ENCODE measurements at regions not wholly inside any gene's neighbourhood (a gene's known extent, or its start where the extent isn't known, plus 50 kb on each side); places are given as distances from the start of the nearest gene placed in this dataset.

GRCh38 chr6:9717568-9717967 lies 697.3 kb downstream of the TFAP2A start:
- intact Hi-C loops (cut with DNase I) = no loop called here
- Histone ChIP-seq H3K4me3 (no peak overlapping the region), H3K27me3 (ENCODE audit: low read depth) (no peaks in the 10 kb centered on the region), H3K4me1 (no peaks in the 10 kb centered on the region), H3K27ac (no peak overlapping the region), H3K36me3 (no peaks in the 10 kb centered on the region), H3K9me3 (no peaks in the 10 kb centered on the region)
- ATAC-seq = no peak
- no peak for TF ChIP-seq CTCF (IDR thresholded peaks at IDR 0.05)
- no peak for DNase-seq

DNA sequence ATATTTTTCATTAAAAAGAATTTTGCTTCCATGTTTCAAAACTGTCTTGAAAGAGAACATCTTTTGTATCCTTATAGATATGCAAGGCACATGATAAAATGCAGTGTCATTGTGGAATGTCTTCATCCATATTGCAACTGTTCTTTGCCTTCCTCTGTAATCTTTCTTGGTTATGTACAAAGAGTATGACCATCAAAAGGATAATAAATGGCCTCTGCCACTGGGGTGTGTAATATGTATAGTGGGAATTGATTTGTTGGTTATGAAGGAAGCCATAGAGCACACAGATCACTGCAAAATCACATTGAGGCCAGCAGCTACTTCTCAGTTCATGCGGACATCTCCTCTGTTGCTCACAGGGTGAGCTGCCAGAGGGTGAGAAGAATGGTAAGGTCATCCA lies 703.5 kb downstream of the TFAP2A start:
- ATAC-seq = no peak
- H3K4me3 ChIP-seq = no peak overlapping the region
- no peak for TF ChIP-seq CTCF (IDR thresholded peaks at IDR 0.05)

DNA sequence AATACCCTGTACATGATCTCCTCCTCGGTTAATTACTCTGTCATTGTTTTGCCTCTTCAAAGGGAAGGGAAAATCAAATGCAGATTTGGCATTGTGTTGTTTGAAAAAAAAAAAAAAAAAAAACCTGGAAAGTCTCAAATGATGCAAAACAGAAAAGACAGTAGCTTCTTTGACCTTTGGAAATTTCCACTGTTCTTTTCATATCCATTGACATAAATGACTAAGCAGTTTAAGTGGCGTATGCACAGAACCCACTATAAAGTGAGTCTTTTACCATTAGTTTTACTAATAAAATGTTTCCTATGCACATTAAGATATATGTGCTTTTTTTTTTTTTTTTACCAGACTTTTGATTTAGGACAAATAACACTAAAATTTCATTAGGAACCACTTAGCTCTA lies 704.3 kb downstream of the TFAP2A start:
- no peak for TF ChIP-seq CTCF (IDR thresholded peaks at IDR 0.05)
- intact Hi-C loops (cut with DNase I) = no loop called here

More for the DNA sequence above, 703.5 kb downstream of the TFAP2A start:
- Histone ChIP-seq H3K4me1 (no peaks in the 10 kb centered on the region), H3K27me3 (ENCODE audit: low read depth) (no peaks in the 10 kb centered on the region), H3K9me3 (no peaks in the 10 kb centered on the region), H3K36me3 (no peaks in the 10 kb centered on the region), H3K27ac (no peak overlapping the region)
- intact Hi-C loops (cut with DNase I) = no loop called here
- DNase-seq = no peak

DNA sequence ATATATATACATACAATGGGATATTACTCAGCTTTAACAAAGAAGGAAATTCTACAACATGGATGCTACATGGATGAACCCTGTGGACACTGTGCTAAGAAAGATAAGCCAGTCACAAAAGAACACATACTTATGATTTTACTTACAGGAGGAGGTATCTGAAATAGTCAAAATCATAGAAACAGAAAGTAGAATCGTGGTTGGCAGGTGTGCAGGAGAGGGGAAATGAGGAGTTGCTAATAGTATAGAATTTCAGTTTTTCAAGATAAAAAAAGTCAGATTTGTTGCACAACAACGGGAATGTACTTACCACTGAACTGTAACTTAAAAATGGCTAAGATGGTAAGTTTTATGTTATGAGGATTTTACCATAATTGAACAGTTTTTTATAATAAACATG lies 706.3 kb downstream of the TFAP2A start:
- ATAC-seq (no peak), DNase-seq (no peak)
- Histone ChIP-seq H3K27me3 (ENCODE audit: low read depth) (no peaks in the 10 kb centered on the region), H3K4me3 (no peak overlapping the region), H3K36me3 (no peaks in the 10 kb centered on the region), H3K9me3 (no peaks in the 10 kb centered on the region), H3K27ac (no peak overlapping the region), H3K4me1 (no peaks in the 10 kb centered on the region)
- TF ChIP-seq CTCF (IDR thresholded peaks at IDR 0.05) = no peak
- intact Hi-C loops (cut with DNase I) = no loop called here

More for the DNA sequence above, 704.3 kb downstream of the TFAP2A start:
- Histone ChIP-seq H3K36me3 (no peaks in the 10 kb centered on the region), H3K4me3 (no peak overlapping the region), H3K9me3 (no peaks in the 10 kb centered on the region), H3K4me1 (no peaks in the 10 kb centered on the region), H3K27me3 (ENCODE audit: low read depth) (no peaks in the 10 kb centered on the region), H3K27ac (no peak overlapping the region)
- ATAC-seq = no peak
- no peak for DNase-seq

GRCh38 chr6:9704989-9705388 lies 709.9 kb downstream of the TFAP2A start:
- TF ChIP-seq CTCF (IDR thresholded peaks at IDR 0.05) = no peak
- DNase-seq (no peak), ATAC-seq (no peak)
- Histone ChIP-seq H3K36me3 (no peaks in the 10 kb centered on the region), H3K27me3 (ENCODE audit: low read depth) (no peaks in the 10 kb centered on the region), H3K4me3 (no peak overlapping the region), H3K27ac (no peak overlapping the region), H3K4me1 (no peaks in the 10 kb centered on the region), H3K9me3 (no peaks in the 10 kb centered on the region)
- intact Hi-C loops (cut with DNase I) = no loop called here

GRCh38 chr6:9702914-9703313 lies 712.0 kb downstream of the TFAP2A start:
- Histone ChIP-seq H3K4me3 (no peak overlapping the region), H3K27ac (no peak overlapping the region), H3K27me3 (ENCODE audit: low read depth) (no peaks in the 10 kb centered on the region), H3K9me3 (no peaks in the 10 kb centered on the region), H3K36me3 (no peaks in the 10 kb centered on the region), H3K4me1 (no peaks in the 10 kb centered on the region)
- DNase-seq (no peak), ATAC-seq (no peak)
- no peak for TF ChIP-seq CTCF (IDR thresholded peaks at IDR 0.05)
- intact Hi-C loops (cut with DNase I) = no loop called here

Data from lower lobe of right lung (tissue), 2 donors.